OCI-LY3 (cell line): ENCODE measurements at regions not wholly inside any gene's neighbourhood (a gene's known extent, or its start where the extent isn't known, plus 50 kb on each side); places are given as distances from the start of the nearest gene placed in this dataset.
"Not testable (repeated sequence)": the region's sequence is repeated elsewhere in the genome, so short reads cannot be mapped to it uniquely, and the experiment has no call there.

Experiments
- CTCF ChIP-seq: fragments of 200-600, 300-600 bp; sonication (generic); IDR thresholded peaks from 2 replicates; pipeline ENCODE4 v1.5.1; 2014; ENCODE audit warnings: antibody characterized with exemption, low read length, low read depth
- EZH2phosphoT487 ChIP-seq: fragments of 200-600 bp; shearing (Covaris generic); IDR thresholded peaks from 2 replicates; pipeline ENCODE4 v1.6.1; 2018; ENCODE audit warnings: antibody characterized with exemption, mixed run types, low read depth

- not testable (repeated sequence) for TF ChIP-seq CTCF, EZH2phosphoT487
Observed at GRCh38 chr2:16379061-16379460, 286.6 kb downstream of the CYRIA start.
